SKM-1 (cell line): ENCODE measurements at regions not wholly inside any gene's neighbourhood (a gene's known extent, or its start where the extent isn't known, plus 50 kb on each side); places are given as distances from the start of the nearest gene placed in this dataset.
"Not testable (repeated sequence)": the region's sequence is repeated elsewhere in the genome, so short reads cannot be mapped to it uniquely, and the experiment has no call there.

Experiments used
- DNase-seq: peaks from one replicate; lab custom pipeline; 2025; ENCODE audit not compliant: unreplicated experiment; lab: John Stamatoyannopoulos, UW

DNA sequence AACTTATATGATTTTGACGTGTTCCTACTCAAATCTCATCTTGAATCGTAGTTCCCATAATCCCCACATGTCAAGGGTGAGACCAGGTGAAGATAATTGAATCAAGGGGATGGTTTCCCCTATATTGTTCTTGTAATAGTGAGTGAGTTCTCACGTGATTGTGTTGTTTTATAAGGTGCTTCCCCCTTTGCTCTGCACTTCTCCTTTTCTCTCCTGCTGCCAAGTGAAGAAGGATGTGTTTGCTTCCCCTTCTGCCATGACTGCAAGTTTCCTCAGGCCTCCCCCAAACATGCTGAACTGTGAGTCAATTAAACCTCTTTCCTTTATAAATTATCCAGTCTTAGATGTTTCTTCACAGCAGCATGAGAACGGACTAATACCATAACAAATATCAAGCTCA is 83.2 kb downstream of the MANEA start:
- peak; percentile 36 for DNase-seq

DNA sequence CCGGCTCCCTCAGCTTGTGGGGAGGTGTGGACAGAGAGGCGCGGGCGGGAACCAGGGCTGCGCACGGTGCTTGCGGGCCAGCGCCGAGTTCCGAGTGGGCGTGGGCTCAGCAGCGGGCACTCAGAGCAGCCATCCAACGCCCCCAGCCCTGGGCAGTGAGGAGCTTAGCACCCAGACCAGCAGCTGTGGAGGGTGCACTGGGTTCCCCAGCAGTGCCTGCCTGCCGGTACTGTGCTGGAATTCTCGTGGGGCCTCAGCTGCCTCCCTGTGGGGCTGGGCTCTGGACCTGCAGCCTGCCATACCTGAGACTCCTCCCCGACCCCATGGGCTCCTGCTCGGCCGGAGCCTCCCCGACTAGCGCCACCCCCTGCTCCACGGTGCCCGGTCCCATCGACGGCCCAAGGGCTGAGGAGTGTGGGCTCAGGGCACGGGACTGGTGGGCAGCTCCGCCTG is 92.7 kb downstream of the MANEA start:
- DNase-seq = no peak

DNA sequence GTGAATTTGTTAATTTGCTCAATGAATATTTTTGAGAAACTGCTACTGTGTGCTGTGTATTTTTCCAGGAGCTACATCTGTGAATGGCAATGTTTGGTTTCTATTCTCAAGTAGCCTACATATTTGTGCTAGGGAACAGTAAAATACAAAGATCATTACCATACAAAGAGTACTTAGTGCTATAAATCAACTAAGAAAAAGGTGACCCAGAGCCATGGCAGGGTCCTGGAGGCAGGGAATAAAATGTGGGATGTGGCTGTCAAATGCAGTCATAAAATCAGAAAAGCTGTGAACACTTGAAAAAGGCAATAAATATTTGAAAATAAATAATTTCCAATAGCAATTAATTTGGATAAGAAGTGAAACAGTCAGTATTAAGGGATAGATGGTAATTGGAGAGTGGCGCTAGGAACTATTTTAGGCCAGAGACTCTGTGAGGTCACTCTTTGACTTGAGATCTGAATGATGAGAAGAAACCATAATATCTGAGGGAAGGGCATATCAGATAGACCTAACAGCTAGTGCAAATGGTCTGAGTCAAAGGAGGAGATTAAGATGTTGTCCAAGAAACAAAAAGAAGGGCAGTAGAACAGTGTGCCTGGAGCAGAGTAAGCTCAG is 98.8 kb downstream of the MANEA start:
- no peak for DNase-seq

DNA sequence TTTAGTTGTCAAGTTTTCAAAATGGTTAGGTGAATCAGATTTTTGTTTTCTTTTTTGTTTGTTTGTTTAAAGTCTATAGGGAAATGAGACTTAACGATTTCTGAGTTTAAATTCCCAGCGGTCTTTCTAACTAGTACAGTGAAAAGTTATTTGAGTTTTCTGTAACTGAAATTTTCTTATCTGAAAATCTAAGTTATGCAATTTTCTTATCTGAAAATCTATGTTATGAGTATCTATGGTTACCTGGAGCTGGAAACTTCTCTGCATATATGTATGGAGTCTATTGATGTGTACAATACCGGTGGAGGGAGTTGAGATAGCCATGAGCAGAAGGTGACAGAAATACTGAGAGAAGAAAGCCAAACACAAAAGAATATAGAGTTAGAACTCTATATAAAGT is 102.6 kb downstream of the MANEA start:
- DNase-seq = no peak

DNA sequence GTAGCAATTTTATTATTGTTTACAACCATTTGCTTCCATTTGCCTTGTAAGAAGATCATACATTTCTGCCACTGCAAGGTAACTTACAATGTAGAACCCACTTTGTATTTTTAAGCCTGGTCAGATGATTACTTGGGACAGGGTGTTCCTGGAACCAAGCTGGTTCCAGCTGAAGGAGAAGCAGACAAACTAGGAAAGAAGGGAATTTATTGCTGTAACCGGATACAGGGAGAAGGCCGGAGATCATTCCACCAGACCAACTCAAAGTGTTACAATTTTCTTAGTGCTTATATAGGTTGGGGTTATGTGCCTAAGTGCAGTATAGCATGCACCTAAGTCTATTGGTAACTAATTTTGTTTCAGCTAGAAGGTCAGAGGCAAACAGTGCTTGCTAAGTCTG is 104.4 kb downstream of the MANEA start:
- DNase-seq = no peak

DNA sequence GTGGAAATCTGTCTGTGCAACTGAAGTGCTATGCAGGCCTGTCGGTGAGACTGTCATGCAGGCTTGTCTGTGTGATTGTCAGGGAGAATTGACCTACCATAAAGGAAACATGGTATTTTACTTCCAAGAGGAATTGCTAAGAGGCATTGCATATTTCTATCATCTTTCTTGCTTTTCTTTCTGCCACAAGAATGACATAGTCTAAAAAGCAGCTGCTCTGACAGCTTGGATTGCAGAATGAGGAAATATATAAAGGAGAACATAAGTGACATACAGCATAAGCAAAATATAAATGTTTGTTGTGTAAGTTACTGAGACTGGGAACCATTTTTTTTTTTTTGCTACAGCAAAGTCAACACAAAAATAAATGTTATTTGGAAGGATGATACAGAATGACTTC is 105.1 kb downstream of the MANEA start:
- no peak for DNase-seq

- DNase-seq = no peak
Observed at GRCh38 chr6:95685822-95686221, 108.5 kb downstream of the MANEA start.

DNA sequence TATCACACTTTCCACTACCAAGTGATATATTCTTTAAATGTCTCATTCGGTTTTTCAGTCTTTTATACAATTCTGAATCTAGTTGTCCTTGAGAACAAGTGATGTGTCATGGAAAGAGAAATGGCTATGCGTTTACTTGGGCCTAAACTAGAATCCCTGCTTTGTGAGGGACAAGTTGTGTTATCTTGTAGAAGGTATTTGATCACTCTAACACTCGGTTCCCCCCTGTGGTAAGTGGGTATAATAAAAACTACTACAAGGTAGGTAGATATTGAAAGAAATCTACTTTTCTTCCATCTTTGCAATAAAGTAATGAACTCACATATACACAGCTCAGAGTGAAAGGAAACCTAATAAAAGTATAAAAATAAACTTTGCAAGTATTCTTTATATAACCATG is 108.9 kb downstream of the MANEA start:
- DNase-seq = no peak

DNA sequence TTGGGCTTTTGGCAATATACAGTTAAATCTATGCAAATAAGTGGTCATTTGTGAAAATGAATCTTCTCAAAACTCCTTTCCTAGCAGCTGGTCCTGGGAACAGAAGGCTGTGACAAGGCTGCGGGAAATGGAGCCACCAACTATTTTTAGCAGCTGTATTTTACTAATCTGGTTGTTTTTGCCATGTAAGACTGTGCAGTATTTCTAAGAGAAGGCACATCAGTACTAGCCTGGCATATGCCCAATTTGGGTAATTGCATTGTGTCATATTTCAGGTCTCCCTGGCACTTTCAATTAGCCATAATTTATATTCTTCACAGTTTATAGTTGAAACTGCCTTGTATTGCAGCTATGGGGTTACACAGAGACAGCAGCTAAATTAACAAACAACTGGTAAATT is 109.6 kb downstream of the MANEA start:
- DNase-seq = no peak

DNA sequence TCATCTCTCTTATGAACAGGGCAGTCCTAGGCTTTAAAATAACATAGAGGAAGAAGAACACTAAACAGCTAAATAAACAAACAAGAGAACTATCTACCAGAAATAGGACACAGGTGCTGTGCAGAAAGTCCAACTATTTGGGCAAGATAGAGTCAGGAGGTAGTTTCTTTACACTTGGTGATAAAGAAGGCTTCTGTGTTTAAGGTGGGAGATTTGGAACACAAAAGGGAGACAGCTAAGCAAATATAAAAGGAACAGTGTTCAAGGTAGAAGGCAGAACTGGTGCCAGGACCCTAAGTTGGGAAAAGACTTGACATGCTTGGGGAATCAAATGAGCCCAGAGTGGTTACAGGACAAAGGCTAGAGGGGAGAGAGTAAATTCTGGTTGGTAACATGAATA is 110.5 kb downstream of the MANEA start:
- no peak for DNase-seq

DNA sequence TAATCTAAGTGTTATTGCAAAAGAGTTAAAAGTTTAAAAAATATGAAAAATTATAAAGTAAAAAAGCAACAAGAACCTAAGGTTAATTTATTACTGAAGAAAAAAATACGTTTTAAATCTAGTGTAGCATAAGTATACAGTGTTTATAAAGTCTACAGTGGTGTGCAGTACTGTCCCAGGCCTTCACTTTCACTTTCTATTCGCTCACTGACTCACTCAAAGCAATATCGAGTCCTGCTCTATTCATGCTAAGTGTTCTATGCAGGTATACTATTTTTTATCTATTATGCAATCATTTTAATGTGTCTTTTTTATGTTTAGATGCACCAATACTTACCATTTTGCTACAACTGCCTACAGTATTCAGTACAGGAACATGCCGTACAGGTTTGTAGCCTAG is 113.0 kb downstream of the MANEA start:
- no peak for DNase-seq

DNA sequence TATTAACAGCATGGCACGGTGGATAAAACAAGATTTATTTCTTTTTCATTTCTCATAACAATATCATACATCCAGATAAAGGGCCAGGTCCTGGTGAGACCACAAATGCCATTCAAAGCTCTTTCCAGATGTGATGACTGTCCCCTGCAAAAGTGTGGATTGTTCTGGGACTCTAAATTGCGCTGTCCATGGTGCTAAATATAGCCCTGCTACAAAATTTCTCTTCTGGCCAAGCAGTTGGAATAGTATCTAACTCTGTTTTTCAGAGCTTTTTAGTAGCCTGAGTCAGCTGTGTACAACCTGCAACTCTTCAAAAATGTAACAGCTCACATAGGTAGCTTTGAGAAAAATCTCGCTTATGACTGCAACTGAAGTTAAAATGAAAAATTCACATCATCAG is 115.8 kb downstream of the MANEA start:
- DNase-seq = no peak

- DNase-seq = no peak
Observed at GRCh38 chr6:95698271-95698670, 120.9 kb downstream of the MANEA start.

DNA sequence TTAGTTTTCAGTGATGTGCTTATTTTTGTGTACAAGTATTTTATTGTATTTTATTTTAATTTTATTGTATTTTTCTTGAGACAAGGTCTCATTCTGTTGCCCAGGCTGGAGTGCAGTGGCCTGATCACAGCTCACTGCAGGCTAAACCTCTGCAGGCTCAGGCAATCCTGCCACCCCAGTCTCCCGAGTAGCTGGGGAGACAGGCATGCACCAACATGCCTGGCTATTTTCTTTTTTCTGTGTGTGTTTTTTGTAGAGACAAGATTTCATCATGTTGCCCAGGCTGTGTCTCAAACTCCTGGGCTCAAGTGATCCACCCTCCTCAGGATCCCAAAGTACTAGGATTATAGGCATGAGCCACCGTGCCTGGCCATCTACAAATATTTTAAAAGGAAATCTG is 146.3 kb downstream of the MANEA start:
- DNase-seq = no peak

GRCh38 chr6:95725344-95725743 is 148.0 kb downstream of the MANEA start:
- DNase-seq = no peak

DNA sequence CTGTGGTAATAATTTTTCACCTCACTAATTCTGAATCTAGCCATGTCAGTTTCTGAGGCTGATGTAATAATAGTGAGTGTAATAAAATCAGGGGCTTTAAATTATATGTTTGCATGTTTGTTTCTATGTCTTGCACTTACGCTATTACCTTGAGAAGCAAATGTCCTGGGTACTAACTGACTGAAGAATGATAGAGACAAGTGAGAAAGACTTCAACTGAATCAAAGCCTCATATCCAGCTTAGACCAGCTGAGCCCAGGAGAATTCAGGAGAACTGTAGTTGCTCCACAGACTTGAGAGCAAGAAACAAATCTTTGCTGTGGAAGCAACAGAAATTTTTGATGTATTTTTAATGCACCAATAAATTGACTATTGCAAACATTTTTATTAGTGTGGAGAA is 162.8 kb downstream of the MANEA start:
- DNase-seq = no peak

GRCh38 chr6:95741045-95741444 is 163.7 kb downstream of the MANEA start:
- DNase-seq = no peak

DNA sequence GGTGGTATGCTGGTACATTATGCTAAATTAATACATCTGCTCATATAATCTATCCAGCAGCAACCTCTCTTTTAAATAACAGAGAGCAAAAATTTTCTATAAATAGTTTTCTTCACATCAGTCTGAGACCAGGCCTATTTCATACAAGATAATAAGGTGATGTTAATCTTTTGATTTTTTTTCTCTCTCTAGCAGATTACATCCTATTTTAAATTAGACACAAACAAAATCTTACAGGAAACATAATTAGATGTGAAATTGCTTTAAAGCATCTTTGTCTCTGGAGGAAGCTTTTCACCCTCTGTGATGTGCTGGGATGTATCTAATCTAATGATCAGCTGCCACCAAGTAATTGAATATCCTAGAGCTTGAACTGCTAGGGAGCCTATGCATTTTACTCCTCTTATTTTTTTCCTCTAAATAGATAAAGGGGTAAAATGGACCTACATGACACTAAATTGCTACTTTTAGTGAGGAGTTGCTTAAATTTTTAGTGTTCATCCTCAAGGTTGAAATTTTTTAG is 165.5 kb downstream of the MANEA start:
- DNase-seq = no peak

- no peak for DNase-seq
Observed at GRCh38 chr6:95743591-95743990, 166.3 kb downstream of the MANEA start.

DNA sequence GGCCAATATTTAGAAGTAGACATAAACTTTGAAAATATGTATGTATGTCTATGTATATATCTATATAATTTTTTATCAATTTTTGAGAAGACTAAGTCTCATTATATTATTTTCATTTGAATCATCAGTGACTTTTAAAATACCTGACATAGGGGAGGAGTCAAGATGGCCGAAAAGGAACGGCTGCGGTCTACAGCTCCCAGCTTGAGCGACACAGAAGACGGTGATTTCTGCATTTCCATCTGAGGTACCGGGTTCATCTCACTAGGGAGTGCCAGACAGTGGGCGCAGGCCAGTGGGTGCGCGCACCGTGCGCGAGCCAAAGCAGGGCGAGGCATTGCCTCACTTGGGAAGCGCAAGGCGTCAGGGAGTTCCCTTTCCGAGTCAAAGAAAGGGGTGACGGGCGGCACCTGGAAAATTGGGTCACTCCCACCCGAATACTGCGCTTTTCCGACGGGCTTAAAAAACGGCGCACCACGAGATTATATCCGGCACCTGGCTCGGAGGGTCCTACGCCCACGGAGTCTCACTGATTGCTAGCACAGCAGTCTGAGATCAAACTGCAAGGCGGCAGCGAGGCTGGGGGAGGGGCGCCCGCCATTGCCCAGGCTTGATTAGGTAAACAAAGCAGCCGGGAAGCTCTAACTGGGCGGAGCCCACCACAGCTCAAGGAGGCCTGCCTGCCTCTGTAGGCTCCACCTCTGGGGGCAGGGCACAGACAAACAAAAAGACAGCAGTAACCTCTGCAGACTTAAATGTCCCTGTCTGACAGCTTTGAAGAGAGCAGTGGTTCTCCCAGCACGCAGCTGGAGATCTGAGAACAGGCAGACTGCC is 181.1 kb downstream of the MANEA start:
- DNase-seq = not testable (repeated sequence)

- DNase-seq = no peak
Observed at GRCh38 chr6:95767897-95768463, 190.6 kb downstream of the MANEA start.

DNA sequence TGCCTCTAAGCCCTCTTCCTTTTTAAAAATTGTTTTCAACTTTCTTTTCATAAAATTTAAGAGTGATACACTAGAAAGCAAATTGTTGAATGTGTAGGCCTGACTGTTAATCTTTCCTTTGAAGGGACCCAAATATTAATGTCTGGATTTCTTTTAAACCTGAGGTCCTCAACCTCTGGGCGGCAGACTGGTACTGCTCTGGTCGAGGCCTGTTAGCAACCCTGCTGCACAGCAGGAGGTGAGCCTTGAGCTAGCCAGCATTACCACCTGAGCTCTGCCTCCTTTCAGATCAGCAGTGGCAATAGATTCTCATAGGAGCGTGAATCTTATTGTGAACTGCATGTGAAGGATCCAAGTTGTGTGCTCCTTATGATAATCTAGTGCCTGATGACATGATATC is 191.2 kb downstream of the MANEA start:
- no peak for DNase-seq
